Upper lobe of left lung (tissue), 6 donors: ENCODE measurements at regions not wholly inside any gene's neighbourhood (a gene's known extent, or its start where the extent isn't known, plus 50 kb on each side); places are given as distances from the start of the nearest gene placed in this dataset.

ENCODE experiments used
- ATAC-seq, 2 donors: fragments of 200-7000 bp; cut with Tn5 transposase; one replicate each; pipeline ENCODE4 v1.9.1; 2022; ENCODE audit warnings: mild to moderate bottlenecking in 2 of 2, moderate library complexity in 2 of 2; ENCODE audit not compliant: low FRiP score in 2 of 2
- DNase-seq, 2 donors: peaks; one replicate each; pipeline ENCODE4 v3.0.0-alpha.2; 2019 to 2020
- H3K27ac ChIP-seq, 4 donors: fragments of 200-600 bp; sonication (generic); one replicate each; pipeline ENCODE4 v1.5.1; 2016 to 2019
- H3K27me3 ChIP-seq, 4 donors: fragments of 200-600 bp; sonication (generic); one replicate each; pipeline ENCODE4 v1.5.1; 2017 to 2019
- H3K36me3 ChIP-seq, 4 donors: fragments of 200-600 bp; sonication (generic); one replicate each; pipeline ENCODE4 v1.5.1; 2016 to 2019
- H3K4me1 ChIP-seq, 4 donors: fragments of 200-600 bp; sonication (generic); one replicate each; pipeline ENCODE4 v1.5.1; 2018 to 2019
- H3K4me3 ChIP-seq, 4 donors: fragments of 200-600 bp; sonication (generic); one replicate each; pipeline ENCODE4 v1.5.1; 2017 to 2019; ENCODE audit warnings: mild to moderate bottlenecking in 2 of 4, moderate library complexity in 1 of 4
- H3K9me3 ChIP-seq, 4 donors: fragments of 200-600 bp; sonication (generic); one replicate each; pipeline ENCODE4 v1.5.1; 2018 to 2019
- CTCF ChIP-seq, 6 experiments: fragments of 450-650 bp in 4 of 6; fragments of 200-600 bp in 2 of 6; sonication (generic) in 2 of 6; IDR thresholded peaks; one replicate each; pipeline ENCODE4 v1.5.1; 2016 to 2019; ENCODE audit warnings: antibody characterized with exemption in 6 of 6
- EP300 ChIP-seq, 4 donors: sonication (generic); formaldehyde crosslinking; IDR thresholded peaks; one replicate each; pipeline ENCODE4 v1.5.1; 2017; ENCODE audit warnings: antibody characterized with exemption in 4 of 4, control low read depth in 2 of 4
- POLR2A ChIP-seq, 4 donors: fragments of 450-650 bp; IDR thresholded peaks; one replicate each; pipeline ENCODE4 v1.5.1; 2016 to 2017; ENCODE audit warnings: antibody characterized with exemption in 4 of 4, mild to moderate bottlenecking in 2 of 4
- POLR2AphosphoS5 ChIP-seq, 2 donors: sonication (generic); formaldehyde crosslinking; IDR thresholded peaks; one replicate each; pipeline ENCODE4 v1.5.1; 2017; ENCODE audit warnings: antibody characterized with exemption in 2 of 2
- WGBS, 2 donors: methylation state at CpG; one replicate each; pipeline ENCODE4 v1.1.5; 2017 to 2018; 5-methylcytosine and 5-hydroxymethylcytosine counted together
- donor health status: DM: no; HTN: no; CAD: no; lungs with moderate emphysema.
- donor health status: DM: no; HTN: yes; CAD: no; lungs with severe emphysema.

DNA sequence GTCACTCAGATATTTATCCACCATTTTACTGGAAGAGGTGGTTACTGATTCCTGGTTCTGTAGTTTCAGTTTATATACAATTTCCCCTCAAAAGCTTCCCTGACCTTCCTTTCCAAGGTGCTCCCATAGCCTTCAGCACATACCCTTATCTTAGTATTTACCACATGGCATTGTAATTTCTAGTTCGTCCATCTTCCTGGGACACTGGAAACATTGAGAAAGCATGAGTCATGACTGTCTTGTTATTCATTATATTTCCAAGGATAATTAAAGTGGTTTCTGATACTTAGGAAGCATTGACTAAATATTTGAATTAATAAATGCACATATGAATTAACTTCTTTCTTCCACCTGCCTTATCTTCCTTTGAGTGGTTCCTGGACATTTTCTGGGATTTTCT lies 203.8 kb downstream of the ETAA1 start:
- no peak for DNase-seq
- Histone ChIP-seq H3K27ac (no peak overlapping the region), H3K9me3 (no peaks in the 10 kb centered on the region), H3K4me1 (no peaks in the 10 kb centered on the region), H3K36me3 (no peaks in the 10 kb centered on the region), H3K4me3 (no peak overlapping the region), H3K27me3 (no peaks in the 10 kb centered on the region)
- ATAC-seq = no peak
- 61 to 73% methylated on average over 1 of the region's 1 CpG for WGBS, 2 donors
- no peak for TF ChIP-seq POLR2AphosphoS5 (IDR thresholded peaks at IDR 0.05)
- TF ChIP-seq POLR2A (IDR thresholded peaks at IDR 0.05) = no peak
- TF ChIP-seq EP300 (IDR thresholded peaks at IDR 0.05) = no peak
- no peak for TF ChIP-seq CTCF (IDR thresholded peaks at IDR 0.05)

GRCh38 chr2:67604360-67604759 lies 207.2 kb downstream of the ETAA1 start:
- no peak for TF ChIP-seq POLR2AphosphoS5 (IDR thresholded peaks at IDR 0.05)
- no peak for TF ChIP-seq POLR2A (IDR thresholded peaks at IDR 0.05)
- no peak for TF ChIP-seq EP300 (IDR thresholded peaks at IDR 0.05)
- no peak for TF ChIP-seq CTCF (IDR thresholded peaks at IDR 0.05)
- 88 to 100% methylated on average over 1 of the region's 1 CpG for WGBS, 2 donors
- H3K9me3 ChIP-seq = no peaks in the 10 kb centered on the region

GRCh38 chr2:67612576-67613042 lies 215.5 kb downstream of the ETAA1 start:
- Histone ChIP-seq H3K36me3 (no peaks in the 10 kb centered on the region), H3K4me1 (peaks cover 0 to 11% (median 0%) of the 10 kb centered on the region in 4 donors), H3K9me3 (no peaks in the 10 kb centered on the region), H3K27me3 (no peaks in the 10 kb centered on the region), H3K4me3 (no peak overlapping the region), H3K27ac (peak overlapping the region in 2 of 4 donors; percentile 54 to 57)
- DNase-seq (peak in 1 of 2 donors; percentile 40), ATAC-seq (no peak)
- TF ChIP-seq CTCF (IDR thresholded peaks at IDR 0.05) = no peak
- no peak for TF ChIP-seq POLR2AphosphoS5 (IDR thresholded peaks at IDR 0.05)
- no peak for TF ChIP-seq EP300 (IDR thresholded peaks at IDR 0.05)
- no peak for TF ChIP-seq POLR2A (IDR thresholded peaks at IDR 0.05)
- 59 to 73% methylated on average over 4 of the region's 4 CpGs for WGBS, 2 donors

More at GRCh38 chr2:67604360-67604759, 207.2 kb downstream of the ETAA1 start:
- no peak overlapping the region for H3K4me3 ChIP-seq
- DNase-seq (no peak), ATAC-seq (no peak)
- H3K27me3 ChIP-seq = no peaks in the 10 kb centered on the region
- H3K4me1 ChIP-seq = no peaks in the 10 kb centered on the region
- H3K27ac ChIP-seq = no peak overlapping the region
- no peaks in the 10 kb centered on the region for H3K36me3 ChIP-seq

DNA sequence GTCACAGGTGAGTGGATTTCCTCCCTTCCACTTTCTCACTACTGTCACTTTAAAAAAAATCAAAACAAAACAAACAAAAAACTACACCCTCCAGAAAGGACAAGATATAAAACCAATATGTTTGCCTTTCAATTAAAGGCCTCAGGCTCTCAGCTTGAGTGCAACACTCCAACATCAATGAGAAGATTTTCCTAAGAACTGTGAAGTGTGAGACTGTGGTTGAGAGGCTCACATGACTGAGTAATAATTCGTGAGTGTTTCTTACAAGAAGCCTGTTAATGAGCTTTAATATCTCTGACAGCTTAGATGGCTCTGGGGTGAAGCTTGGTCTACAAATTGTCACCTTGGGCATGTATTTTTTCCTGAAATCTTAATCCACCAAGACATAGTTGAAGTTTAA lies 216.1 kb downstream of the ETAA1 start:
- Histone ChIP-seq H3K36me3 (no peaks in the 10 kb centered on the region), H3K4me1 (peaks cover 0 to 11% (median 0%) of the 10 kb centered on the region in 4 donors), H3K4me3 (no peak overlapping the region), H3K27ac (no peak overlapping the region), H3K9me3 (no peaks in the 10 kb centered on the region), H3K27me3 (no peaks in the 10 kb centered on the region)
- DNase-seq (no peak), ATAC-seq (no peak)
- WGBS, 2 donors = 29 to 42% methylated on average over 1 of the region's 1 CpG
- no peak for TF ChIP-seq CTCF (IDR thresholded peaks at IDR 0.05)
- TF ChIP-seq EP300 (IDR thresholded peaks at IDR 0.05) = peak in 1 of 4 donors; percentile 79
- TF ChIP-seq POLR2A (IDR thresholded peaks at IDR 0.05) = no peak

- TF ChIP-seq POLR2A (IDR thresholded peaks at IDR 0.05) (no peak), EP300 (IDR thresholded peaks at IDR 0.05) (no peak), POLR2AphosphoS5 (IDR thresholded peaks at IDR 0.05) (no peak), CTCF (IDR thresholded peaks at IDR 0.05) (no peak)
- Histone ChIP-seq H3K36me3 (no peaks in the 10 kb centered on the region), H3K27me3 (no peaks in the 10 kb centered on the region), H3K4me3 (no peak overlapping the region), H3K27ac (no peak overlapping the region), H3K9me3 (no peaks in the 10 kb centered on the region), H3K4me1 (peaks cover 0 to 11% (median 0%) of the 10 kb centered on the region in 4 donors)
- WGBS, 2 donors = 87 to 100% methylated on average over 1 of the region's 1 CpG
- ATAC-seq (no peak), DNase-seq (no peak)
Observed at GRCh38 chr2:67614454-67614853, 217.3 kb downstream of the ETAA1 start.
